H9 (cell line): ENCODE measurements at regions not wholly inside any gene's neighbourhood (a gene's known extent, or its start where the extent isn't known, plus 50 kb on each side); places are given as distances from the start of the nearest gene placed in this dataset.

Source experiments
- DNase-seq: peaks from one replicate; pipeline ENCODE4 v3.0.0-alpha.2; 2017
- H2AFZ ChIP-seq: one replicate; pipeline ENCODE4 v1.6.1; 2013; ENCODE audit warnings: mild to moderate bottlenecking, low read length, control low read depth, moderate library complexity
- H2AK5ac ChIP-seq: 2 replicates; pipeline ENCODE4 v1.6.1; 2013; ENCODE audit warnings: low read length, control low read depth, mixed read lengths; ENCODE audit not compliant: insufficient read length
- H2BK120ac ChIP-seq: one replicate; pipeline ENCODE4 v1.6.1; 2013; ENCODE audit warnings: low read depth, mild to moderate bottlenecking, low read length, control low read depth, inconsistent platforms; ENCODE audit not compliant: poor library complexity, severe bottlenecking
- H2BK12ac ChIP-seq: 2 replicates; pipeline ENCODE4 v1.6.1; 2013; ENCODE audit warnings: low read length, control low read depth, mixed read lengths, low read depth; ENCODE audit not compliant: insufficient read length
- H2BK15ac ChIP-seq: 2 replicates; pipeline ENCODE4 v1.6.1; 2013; ENCODE audit warnings: low read depth, low read length, control low read depth
- H2BK20ac ChIP-seq: one replicate; pipeline ENCODE4 v1.6.1; 2013; ENCODE audit warnings: low read depth, mild to moderate bottlenecking, low read length, control low read depth, inconsistent platforms; ENCODE audit not compliant: poor library complexity, severe bottlenecking
- H2BK5ac ChIP-seq: 2 replicates; pipeline ENCODE4 v1.6.1; 2013; ENCODE audit warnings: low read length, control low read depth, mixed read lengths; ENCODE audit not compliant: insufficient read length
- H3K14ac ChIP-seq: 2 replicates; pipeline ENCODE4 v1.6.1; 2013; ENCODE audit warnings: low read length, control low read depth; ENCODE audit not compliant: insufficient read depth
- H3K18ac ChIP-seq: 2 replicates; pipeline ENCODE4 v1.6.1; 2013; ENCODE audit warnings: low read depth, mild to moderate bottlenecking, mixed read lengths, low read length, control low read depth; ENCODE audit not compliant: insufficient read length
- H3K23ac ChIP-seq: 2 replicates; pipeline ENCODE4 v1.6.1; 2013; ENCODE audit warnings: low read length, control low read depth, mixed read lengths, low read depth; ENCODE audit not compliant: insufficient read length
- H3K23me2 ChIP-seq: 2 replicates; pipeline ENCODE4 v1.6.1; 2013; ENCODE audit warnings: low read depth, mild to moderate bottlenecking, mixed read lengths, low read length, control low read depth; ENCODE audit not compliant: insufficient read length, poor library complexity, severe bottlenecking
- H3K27ac ChIP-seq: 2 replicates; pipeline ENCODE4 v1.5.1; 2013; ENCODE audit warnings: low read length, control low read depth, mixed read lengths, low read depth; ENCODE audit not compliant: insufficient read length
- H3K27me3 ChIP-seq: 2 replicates; pipeline ENCODE4 v1.6.1; 2013; ENCODE audit warnings: low read length, control low read depth, inconsistent platforms; ENCODE audit not compliant: insufficient read depth
- H3K4ac ChIP-seq: 2 replicates; pipeline ENCODE4 v1.6.1; 2013; ENCODE audit warnings: low read depth, mild to moderate bottlenecking, control low read depth, inconsistent platforms, low read length, moderate library complexity
- H3K4me1 ChIP-seq: 2 replicates; pipeline ENCODE4 v1.6.1; 2013; ENCODE audit warnings: low read length, control low read depth, inconsistent platforms; ENCODE audit not compliant: insufficient read depth
- H3K4me2 ChIP-seq: 2 replicates; pipeline ENCODE4 v1.6.1; 2013; ENCODE audit warnings: low read length, control low read depth, mixed read lengths; ENCODE audit not compliant: insufficient read length, insufficient read depth
- H3K56ac ChIP-seq: 2 replicates; pipeline ENCODE4 v1.6.1; 2013; ENCODE audit warnings: low read depth, mild to moderate bottlenecking, mixed read lengths, low read length, control low read depth; ENCODE audit not compliant: insufficient read length
- H3K79me1 ChIP-seq: 2 replicates; pipeline ENCODE4 v1.6.1; 2013; ENCODE audit warnings: low read depth, mild to moderate bottlenecking, moderate library complexity, low read length, control low read depth, inconsistent platforms; ENCODE audit not compliant: insufficient read depth, poor library complexity, severe bottlenecking
- H3K79me2 ChIP-seq: 2 replicates; pipeline ENCODE4 v1.6.1; 2013; ENCODE audit warnings: low read length, control low read depth, inconsistent platforms; ENCODE audit not compliant: insufficient read depth
- H3K9ac ChIP-seq: 2 replicates; pipeline ENCODE4 v1.6.1; 2013; ENCODE audit warnings: low read length, control low read depth, mixed read lengths; ENCODE audit not compliant: insufficient read length; ENCODE audit errors: extremely low read depth
- H3K9me3 ChIP-seq: one replicate; pipeline ENCODE4 v1.6.1; 2013; ENCODE audit warnings: low read depth, low read length, inconsistent platforms; ENCODE audit not compliant: control insufficient read depth
- H3T11ph ChIP-seq: one replicate; pipeline ENCODE4 v1.6.1; 2013; ENCODE audit warnings: mild to moderate bottlenecking, low read length, control low read depth, inconsistent platforms
- H4K20me1 ChIP-seq: one replicate; pipeline ENCODE4 v1.6.1; 2013; ENCODE audit not compliant: control insufficient read depth, insufficient read length, insufficient read depth
- H4K5ac ChIP-seq: 2 replicates; pipeline ENCODE4 v1.6.1; 2013; ENCODE audit warnings: low read depth, mild to moderate bottlenecking, mixed read lengths, low read length, control low read depth; ENCODE audit not compliant: insufficient read length
- H4K8ac ChIP-seq: replicated peaks from 2 replicates; pipeline ENCODE4 v1.6.1; 2013; ENCODE audit warnings: low read length, control low read depth, mixed read lengths, low read depth; ENCODE audit not compliant: insufficient read length
- H4K91ac ChIP-seq: 2 replicates; pipeline ENCODE4 v1.6.1; 2013; ENCODE audit warnings: low read depth, mild to moderate bottlenecking, moderate library complexity, mixed read lengths, low read length, control low read depth; ENCODE audit not compliant: insufficient read length
- H3K27ac Mint-ChIP-seq, 3 experiments: 2 replicates in 2 of 3; 3 replicates in 1 of 3; pipeline ENCODE4 v1.8.0; 2020 to 2021; ENCODE audit warnings: mixed read lengths in 3 of 3, mild to moderate bottlenecking in 1 of 3, moderate library complexity in 1 of 3
- H3K27me3 Mint-ChIP-seq: 2 replicates; pipeline ENCODE4 v1.8.0; 2021; ENCODE audit warnings: low read depth, mild to moderate bottlenecking, moderate library complexity, mixed read lengths
- H3K36me3 Mint-ChIP-seq, 3 experiments: 2 replicates in 2 of 3; 3 replicates in 1 of 3; pipeline ENCODE4 v1.8.0; 2020 to 2021; ENCODE audit warnings: low read depth in 3 of 3, mixed read lengths in 3 of 3; ENCODE audit not compliant: insufficient read depth in 1 of 3
- H3K4me1 Mint-ChIP-seq, 2 experiments: 2 replicates each; pipeline ENCODE4 v1.8.0; 2020; ENCODE audit warnings: mixed read lengths in 2 of 2
- H3K4me3 Mint-ChIP-seq, 2 experiments: 2 replicates in 1 of 2; 3 replicates in 1 of 2; pipeline ENCODE4 v1.8.0; 2020 to 2021; ENCODE audit warnings: mild to moderate bottlenecking in 2 of 2, mixed read lengths in 2 of 2, moderate library complexity in 1 of 2
- H3K9me3 Mint-ChIP-seq, 2 experiments: 2 replicates in 1 of 2; 3 replicates in 1 of 2; pipeline ENCODE4 v1.8.0; 2020; ENCODE audit warnings: mild to moderate bottlenecking in 2 of 2, mixed read lengths in 2 of 2, moderate library complexity in 1 of 2
- CTCF ChIP-seq: fragments of 200-600 bp; sonication (generic); conservative IDR thresholded peaks from 3 replicates; pipeline ENCODE4 v1.8.0; 2021; ENCODE audit warnings: antibody characterized with exemption, mild to moderate bottlenecking
- WGBS: extraction: QIAGEN DNeasy Blood & Tissue Kit; methylation state at CpG from one replicate; pipeline ENCODE4 v1.1.7; 2013; ENCODE audit warnings: missing lambda C conversion rate, low lambda C conversion rate, mixed read lengths; ENCODE audit not compliant: insufficient read length; ENCODE audit errors: extremely low coverage; 5-methylcytosine and 5-hydroxymethylcytosine counted together

DNA sequence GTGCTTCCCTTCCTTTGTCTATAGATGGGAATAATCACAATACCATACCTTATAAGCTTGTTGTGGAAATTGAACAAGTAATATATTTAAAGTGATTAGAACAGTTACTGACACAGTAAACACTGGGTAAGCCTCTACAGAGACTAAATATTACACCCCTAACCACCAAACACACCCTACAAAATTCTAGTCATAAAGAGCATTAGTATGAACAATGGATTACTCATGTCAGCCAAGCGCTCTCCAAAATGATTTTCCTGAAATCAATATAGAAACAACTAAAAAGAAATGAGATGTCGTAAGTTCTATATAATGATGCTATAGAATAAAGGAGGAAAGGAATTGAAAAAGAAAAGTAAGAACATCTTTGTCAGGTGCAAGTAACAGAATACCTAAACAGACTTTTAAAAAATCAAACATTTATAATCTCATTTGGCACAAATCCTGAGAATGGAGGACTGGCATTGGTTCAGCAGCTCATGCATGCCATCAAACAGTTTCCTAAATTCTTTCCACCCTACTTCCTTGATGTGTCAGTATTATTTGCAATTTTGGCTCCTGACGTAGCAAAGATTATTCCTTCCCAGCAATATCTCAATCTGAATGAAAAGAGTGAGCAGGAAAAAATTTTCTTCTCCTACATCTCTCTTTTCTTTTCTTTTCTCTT, 118.0 kb downstream of the SINHCAF start:
- no peak overlapping the region for H3K27ac ChIP-seq
- no peak overlapping the region for H4K5ac ChIP-seq
- WGBS, result no CpG with 5 or more reads among the region's 3 CpGs

More for the DNA sequence above, 118.0 kb downstream of the SINHCAF start:
- no peak overlapping the region for H4K8ac ChIP-seq
- no peaks in the 10 kb centered on the region for H3K27me3 ChIP-seq
- H2BK15ac ChIP-seq, result no peak overlapping the region
- H4K91ac ChIP-seq, result no peak overlapping the region
- no peak overlapping the region for H2BK5ac ChIP-seq
- H3K79me1 ChIP-seq, result no peaks in the 10 kb centered on the region
- no peak overlapping the region for H3K23ac ChIP-seq
- H4K20me1 ChIP-seq, result no peaks in the 10 kb centered on the region
- H3K9me3 ChIP-seq, result no peaks in the 10 kb centered on the region
- H3K18ac ChIP-seq, result no peak overlapping the region
- no peak overlapping the region for H2BK20ac ChIP-seq
- no peak for DNase-seq
- no peak overlapping the region for H2BK120ac ChIP-seq
- no peak overlapping the region for H3K27ac Mint-ChIP-seq
- no peak overlapping the region for H3K4ac ChIP-seq
- H2AFZ ChIP-seq, result no peak overlapping the region
- H3K56ac ChIP-seq, result no peak overlapping the region
- H3K4me2 ChIP-seq, result no peak overlapping the region
- no peak overlapping the region for H2AK5ac ChIP-seq
- no peak overlapping the region for H2BK12ac ChIP-seq
- H3K23me2 ChIP-seq, result no peaks in the 10 kb centered on the region
- H3K9ac ChIP-seq, result no peak overlapping the region
- no peaks in the 10 kb centered on the region; the same call in none of the 2 replicates for H3K27me3 Mint-ChIP-seq
- H3K79me2 ChIP-seq, result no peaks in the 10 kb centered on the region
- H3K9me3 Mint-ChIP-seq, result no peaks in the 10 kb centered on the region
- no peak overlapping the region for H3K4me3 Mint-ChIP-seq
- no peaks in the 10 kb centered on the region; a peak in 1 of 7 replicates for H3K36me3 Mint-ChIP-seq
- no peak overlapping the region for H3T11ph ChIP-seq
- peaks cover 20 to 30% of the 10 kb centered on the region in 2 experiments for H3K4me1 Mint-ChIP-seq
- no peak for TF ChIP-seq CTCF
- H3K14ac ChIP-seq, result no peak overlapping the region
- peaks cover 6% of the 10 kb centered on the region for H3K4me1 ChIP-seq
